Gastroesophageal sphincter (tissue), 4 donors: ENCODE measurements at regions not wholly inside any gene's neighbourhood (a gene's known extent, or its start where the extent isn't known, plus 50 kb on each side); places are given as distances from the start of the nearest gene placed in this dataset.

ENCODE experiments used
- ATAC-seq: fragments of 150-250 bp; one replicate; pipeline ENCODE4 v1.9.1; 2016; ENCODE audit warnings: mild to moderate bottlenecking, moderate library complexity
- H3K27ac ChIP-seq, 4 donors: fragments of 200-600 bp; sonication (generic) in 3 of 4; 1 replicate in 3 of 4; 2 replicates in 1 of 4; pipeline ENCODE4 v1.5.1; 2016 to 2019
- H3K27me3 ChIP-seq: fragments of 200-600 bp; sonication (generic); one replicate; pipeline ENCODE4 v1.5.1; 2019
- H3K36me3 ChIP-seq, 2 donors: fragments of 200-600 bp; sonication (generic); one replicate each; pipeline ENCODE4 v1.5.1; 2019; ENCODE audit warnings: control low read depth in 1 of 2
- H3K4me1 ChIP-seq, 3 donors: fragments of 200-600 bp; sonication (generic); 1 replicate in 2 of 3; 2 replicates in 1 of 3; pipeline ENCODE4 v1.5.1; 2016 to 2019; ENCODE audit warnings: control low read depth in 2 of 3
- H3K4me3 ChIP-seq, 2 donors: fragments of 200-600 bp; sonication (generic); one replicate each; pipeline ENCODE4 v1.5.1; 2019; ENCODE audit warnings: mild to moderate bottlenecking in 1 of 2, moderate library complexity in 1 of 2
- H3K9me3 ChIP-seq, 3 donors: fragments of 200-600 bp; sonication (generic); one replicate each; pipeline ENCODE4 v1.5.1; 2017 to 2019; ENCODE audit warnings: control low read depth in 2 of 3
- CTCF ChIP-seq, 4 experiments: fragments of 200-600 bp in 2 of 4; fragments of 450-650 bp in 2 of 4; sonication (generic) in 1 of 4; IDR thresholded peaks; one replicate each; pipeline ENCODE4 v1.5.1; 2017 to 2019; ENCODE audit warnings: antibody characterized with exemption in 4 of 4, mild to moderate bottlenecking in 2 of 4, moderate library complexity in 2 of 4
- EP300 ChIP-seq: sonication (generic); formaldehyde crosslinking; IDR thresholded peaks from one replicate; pipeline ENCODE4 v1.6.1; 2017; ENCODE audit warnings: antibody characterized with exemption, mild to moderate bottlenecking
- POLR2A ChIP-seq, 2 donors: fragments of 450-650 bp; IDR thresholded peaks; one replicate each; pipeline ENCODE4 v1.6.1; 2017; ENCODE audit warnings: antibody characterized with exemption in 2 of 2, mild to moderate bottlenecking in 2 of 2, moderate library complexity in 1 of 2
- POLR2AphosphoS5 ChIP-seq: sonication (generic); formaldehyde crosslinking; IDR thresholded peaks from one replicate; pipeline ENCODE4 v1.6.1; 2017; ENCODE audit warnings: antibody characterized with exemption
- WGBS, 2 donors: methylation state at CpG; one replicate each; pipeline ENCODE4 v1.1.5; 2018; ENCODE audit warnings: low coverage in 1 of 2; 5-methylcytosine and 5-hydroxymethylcytosine counted together

GRCh38 chr9:74357577-74357976, 139.6 kb upstream of the RORB start:
- Histone ChIP-seq H3K27ac (no peak overlapping the region), H3K4me1 (no peaks in the 10 kb centered on the region), H3K27me3 (no peaks in the 10 kb centered on the region), H3K9me3 (no peaks in the 10 kb centered on the region), H3K4me3 (no peak overlapping the region), H3K36me3 (no peaks in the 10 kb centered on the region)
- TF ChIP-seq EP300 (no peak), POLR2AphosphoS5 (no peak), CTCF (IDR thresholded peaks at IDR 0.05) (no peak), POLR2A (IDR thresholded peaks at IDR 0.05) (no peak)
- no peak for ATAC-seq
- 46 to 67% methylated on average over 2 of the region's 2 CpGs for WGBS, 2 donors

GRCh38 chr9:74358959-74359358, 138.2 kb upstream of the RORB start:
- Histone ChIP-seq H3K27me3 (no peaks in the 10 kb centered on the region), H3K9me3 (no peaks in the 10 kb centered on the region), H3K4me3 (no peak overlapping the region), H3K27ac (no peak overlapping the region), H3K36me3 (no peaks in the 10 kb centered on the region), H3K4me1 (no peaks in the 10 kb centered on the region)
- 35 to 67% methylated on average over 4 of the region's 4 CpGs for WGBS, 2 donors
- no peak for ATAC-seq
- TF ChIP-seq POLR2AphosphoS5 (no peak), CTCF (IDR thresholded peaks at IDR 0.05) (no peak), EP300 (no peak), POLR2A (IDR thresholded peaks at IDR 0.05) (no peak)

GRCh38 chr9:74361508-74361907, 135.6 kb upstream of the RORB start:
- no peak for ATAC-seq
- Histone ChIP-seq H3K36me3 (no peaks in the 10 kb centered on the region), H3K27ac (no peak overlapping the region), H3K9me3 (no peaks in the 10 kb centered on the region), H3K4me1 (no peaks in the 10 kb centered on the region), H3K4me3 (no peak overlapping the region), H3K27me3 (no peaks in the 10 kb centered on the region)
- WGBS, 2 donors = 43 to 100% methylated on average over 1 of the region's 1 CpG
- TF ChIP-seq POLR2AphosphoS5 (no peak), EP300 (no peak), CTCF (IDR thresholded peaks at IDR 0.05) (no peak), POLR2A (IDR thresholded peaks at IDR 0.05) (no peak)

DNA sequence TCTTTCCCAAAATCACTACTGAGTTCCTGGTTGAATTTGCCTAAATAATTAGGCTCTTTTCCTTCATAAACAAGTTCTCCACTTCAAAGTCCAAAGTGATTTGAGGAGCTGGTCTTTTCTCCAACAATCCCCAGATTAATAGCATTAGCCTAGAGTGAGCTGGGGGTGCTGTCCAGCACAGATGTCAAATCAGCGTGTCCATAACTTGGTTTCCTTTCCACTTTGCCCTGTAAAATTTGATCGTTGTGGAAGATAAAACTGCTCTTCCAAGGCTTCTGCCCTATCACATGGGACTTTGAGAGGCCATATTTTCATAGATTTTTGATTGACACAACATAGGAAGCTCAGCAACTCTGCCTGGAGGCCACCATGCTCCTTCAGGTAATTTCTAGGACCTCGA, 134.7 kb upstream of the RORB start:
- Histone ChIP-seq H3K4me1 (no peaks in the 10 kb centered on the region), H3K36me3 (no peaks in the 10 kb centered on the region), H3K27me3 (no peaks in the 10 kb centered on the region), H3K4me3 (no peak overlapping the region), H3K9me3 (no peaks in the 10 kb centered on the region), H3K27ac (no peak overlapping the region)
- TF ChIP-seq CTCF (IDR thresholded peaks at IDR 0.05) (no peak), POLR2AphosphoS5 (no peak), POLR2A (IDR thresholded peaks at IDR 0.05) (no peak), EP300 (no peak)
- no peak for ATAC-seq
- WGBS, 2 donors = 76 to 80% methylated on average over 1 to 3 of the region's 3 CpGs

DNA sequence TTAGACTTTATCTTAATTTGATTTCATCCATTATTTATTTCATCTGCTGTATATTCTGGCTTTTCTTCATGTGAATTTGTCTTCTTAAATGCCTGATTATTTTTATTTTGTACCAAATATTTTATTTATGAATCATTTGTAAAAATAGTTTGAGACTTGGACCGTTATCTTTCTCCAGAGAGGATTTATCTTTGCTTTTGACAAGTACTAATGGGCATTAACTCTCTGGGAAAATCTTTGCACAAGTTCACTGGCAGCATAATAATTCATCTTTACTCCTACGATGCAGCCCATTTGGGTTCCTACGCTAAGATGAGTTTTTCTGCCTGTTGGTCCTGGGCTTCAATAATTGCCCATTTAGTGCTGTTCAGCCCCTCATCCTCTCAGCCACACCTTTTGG, 131.0 kb upstream of the RORB start:
- no peaks in the 10 kb centered on the region for H3K4me1 ChIP-seq
- H3K4me3 ChIP-seq = no peak overlapping the region
- no peaks in the 10 kb centered on the region for H3K36me3 ChIP-seq
- TF ChIP-seq CTCF (IDR thresholded peaks at IDR 0.05) (no peak), EP300 (no peak), POLR2AphosphoS5 (no peak), POLR2A (IDR thresholded peaks at IDR 0.05) (no peak)
- no peak overlapping the region for H3K27ac ChIP-seq
- H3K27me3 ChIP-seq = no peaks in the 10 kb centered on the region
- H3K9me3 ChIP-seq = no peaks in the 10 kb centered on the region
- no peak for ATAC-seq
- WGBS, 2 donors = 31 to 54% methylated on average over 3 of the region's 3 CpGs
